Lower leg skin (tissue), 3 donors: ENCODE measurements at regions not wholly inside any gene's neighbourhood (a gene's known extent, or its start where the extent isn't known, plus 50 kb on each side); places are given as distances from the start of the nearest gene placed in this dataset.
"Not testable (repeated sequence)": the region's sequence is repeated elsewhere in the genome, so short reads cannot be mapped to it uniquely, and the experiment has no call there.

ENCODE experiments used
- CTCF ChIP-seq, 3 donors: fragments of 450-650 bp; IDR thresholded peaks; one replicate each; pipeline ENCODE4 v1.5.1; 2016; ENCODE audit warnings: antibody characterized with exemption in 3 of 3, mild to moderate bottlenecking in 3 of 3, moderate library complexity in 2 of 3
- POLR2A ChIP-seq, 2 donors: fragments of 450-650 bp; IDR thresholded peaks; one replicate each; pipeline ENCODE4 v1.6.1; 2016 to 2017; ENCODE audit warnings: antibody characterized with exemption in 2 of 2, mild to moderate bottlenecking in 1 of 2, moderate library complexity in 1 of 2

- TF ChIP-seq CTCF, POLR2A (IDR thresholded peaks at IDR 0.05): not testable (repeated sequence)
These were observed 834.4 kb downstream of the FOXD4L5 start for GRCh38 chr9:64450654-64451053.
